Calu3 (cell line): ENCODE measurements at regions not wholly inside any gene's neighbourhood (a gene's known extent, or its start where the extent isn't known, plus 50 kb on each side); places are given as distances from the start of the nearest gene placed in this dataset.

Experiments
- BruUV-seq: library from RNA; stranded (reverse); fragments of 400-500 nt; replicated peaks from 2 replicates; lab custom pipeline; 2021; lab: Mats Ljungman, UMichigan
- CTCF ChIA-PET: fragments of 300-600 bp; sonication (Branson Sonifier 250); formaldehyde crosslinking; loops from one replicate; lab custom pipeline; 2022; ENCODE audit warnings: antibody characterized with exemption; lab: Charles Lee
- DNase-seq: peaks from one replicate; pipeline ENCODE4 v3.0.0; 2022
- H3K27ac Mint-ChIP-seq: one replicate; pipeline ENCODE4 v1.8.0; 2022; ENCODE audit warnings: mixed read lengths; ENCODE audit not compliant: unreplicated experiment
- H3K27me3 Mint-ChIP-seq: one replicate; pipeline ENCODE4 v1.8.0; 2022; ENCODE audit warnings: mixed read lengths; ENCODE audit not compliant: unreplicated experiment
- H3K36me3 Mint-ChIP-seq: one replicate; pipeline ENCODE4 v1.8.0; 2022; ENCODE audit warnings: mild to moderate bottlenecking, moderate library complexity, mixed read lengths; ENCODE audit not compliant: insufficient read depth, unreplicated experiment
- H3K4me1 Mint-ChIP-seq: one replicate; pipeline ENCODE4 v1.8.0; 2022; ENCODE audit warnings: mild to moderate bottlenecking, low read depth, mixed read lengths; ENCODE audit not compliant: unreplicated experiment
- H3K4me3 Mint-ChIP-seq: one replicate; pipeline ENCODE4 v1.8.0; 2022; ENCODE audit warnings: mild to moderate bottlenecking, low read depth, moderate library complexity, mixed read lengths; ENCODE audit not compliant: unreplicated experiment
- H3K9me3 Mint-ChIP-seq: one replicate; pipeline ENCODE4 v1.8.0; 2022; ENCODE audit warnings: low read depth, mixed read lengths; ENCODE audit not compliant: unreplicated experiment
- CTCF ChIP-seq: fragments of 200-600 bp; IDR thresholded peaks from one replicate; pipeline ENCODE4 v1.8.0; 2022; ENCODE audit warnings: antibody characterized with exemption; ENCODE audit not compliant: unreplicated experiment
- intact Hi-C: fragments of 100-400 bp; cut with micrococcal nuclease; formaldehyde crosslinking; loops from one replicate; pipeline ENCODE4 v1.10.0; 2022; ENCODE audit not compliant: unreplicated experiment

GRCh38 chr3:150302246-150302645, 105.9 kb upstream of the TSC22D2 start:
- Mint-ChIP-seq H3K4me1 (peaks cover 21% of the 10 kb centered on the region), H3K27ac (no peak overlapping the region), H3K4me3 (no peak overlapping the region), H3K36me3 (no peaks in the 10 kb centered on the region), H3K27me3 (no peaks in the 10 kb centered on the region), H3K9me3 (no peaks in the 10 kb centered on the region)
- intact Hi-C loops, result loop anchor here (5.0 kb wide), 2 partner anchors 110 to 195 kb away; no protein-coding TSS in a partner anchor
- CTCF ChIA-PET, result interaction anchor here (0.6 to 1.3 kb wide), 3 partner anchors 9 to 811 kb away, joined by 3 to 7 read pairs (median 3); partner anchors contain the start of gene ERICH6
- BruUV-seq, result no TSS peak
- TF ChIP-seq CTCF, result no peak
- no peak for DNase-seq

- intact Hi-C loops, result loop anchor here (5.0 kb wide), 2 partner anchors 111 to 196 kb away; no protein-coding TSS in a partner anchor
- Mint-ChIP-seq H3K27ac (peak overlapping the region; percentile 41), H3K36me3 (no peaks in the 10 kb centered on the region), H3K27me3 (no peaks in the 10 kb centered on the region), H3K4me1 (peaks cover 33% of the 10 kb centered on the region), H3K4me3 (no peak overlapping the region), H3K9me3 (no peaks in the 10 kb centered on the region)
- no peak for DNase-seq
- no peak for TF ChIP-seq CTCF
- CTCF ChIA-PET, result interaction anchor here (1.3 kb wide), 1 partner anchor 8 kb away, joined by 7 read pairs; no protein-coding TSS in a partner anchor
- BruUV-seq, result no TSS peak
Measured at GRCh38 chr3:150300852-150301517, 107.1 kb upstream of the TSC22D2 start.

- no peak overlapping the region for H3K27ac Mint-ChIP-seq
- CTCF ChIA-PET, result interaction anchor here (0.6 kb wide), 1 partner anchor 10 kb away, joined by 3 read pairs; no protein-coding TSS in a partner anchor
Measured at GRCh38 chr3:150300388-150300787, 107.7 kb upstream of the TSC22D2 start.

GRCh38 chr3:150299201-150299600, 108.9 kb upstream of the TSC22D2 start:
- no peak overlapping the region for H3K27ac Mint-ChIP-seq
- CTCF ChIA-PET, result interaction anchor here (0.6 kb wide), 2 partner anchors 61 to 1456 kb away, joined by 3 to 4 read pairs; no protein-coding TSS in a partner anchor
- H3K4me3 Mint-ChIP-seq, result no peak overlapping the region
- TF ChIP-seq CTCF, result no peak
- DNase-seq, result no peak
- intact Hi-C loops, result no loop called here
- no TSS peak for BruUV-seq
- H3K36me3 Mint-ChIP-seq, result no peaks in the 10 kb centered on the region
- H3K4me1 Mint-ChIP-seq, result peaks cover 47% of the 10 kb centered on the region
- H3K27me3 Mint-ChIP-seq, result no peaks in the 10 kb centered on the region
- no peaks in the 10 kb centered on the region for H3K9me3 Mint-ChIP-seq

More at GRCh38 chr3:150300388-150300787, 107.7 kb upstream of the TSC22D2 start:
- H3K27me3 Mint-ChIP-seq, result no peaks in the 10 kb centered on the region
- no peaks in the 10 kb centered on the region for H3K9me3 Mint-ChIP-seq
- H3K4me1 Mint-ChIP-seq, result peaks cover 39% of the 10 kb centered on the region
- DNase-seq, result no peak
- no peak for TF ChIP-seq CTCF
- no TSS peak for BruUV-seq
- no peaks in the 10 kb centered on the region for H3K36me3 Mint-ChIP-seq
- H3K4me3 Mint-ChIP-seq, result no peak overlapping the region
- intact Hi-C loops, result loop anchor here (5.0 kb wide), 2 partner anchors 112 to 197 kb away; no protein-coding TSS in a partner anchor
